SW480 (cell line): ENCODE measurements at regions not wholly inside any gene's neighbourhood (a gene's known extent, or its start where the extent isn't known, plus 50 kb on each side); places are given as distances from the start of the nearest gene placed in this dataset.

Source experiments
- DNase-seq: peaks from one replicate; pipeline ENCODE4 v3.0.0-alpha.2; 2016; ENCODE audit warnings: low spot score

- DNase-seq: no peak
Observed at GRCh38 chr15:80308002-80308401, 56.0 kb upstream of the CTXND1 start.

GRCh38 chr15:80309769-80310384 is 57.9 kb upstream of the CTXND1 start:
- DNase-seq: peak; percentile 36

GRCh38 chr15:80310776-80311175 is 58.8 kb upstream of the CTXND1 start:
- no peak for DNase-seq

GRCh38 chr15:80315289-80315987 is 63.4 kb upstream of the CTXND1 start:
- no peak for DNase-seq

- DNase-seq: peak; percentile 16
Observed at GRCh38 chr15:80317389-80318182, 65.6 kb upstream of the CTXND1 start.

GRCh38 chr15:80321853-80322252 is 69.8 kb upstream of the CTXND1 start:
- DNase-seq: no peak

- no peak for DNase-seq
Observed at GRCh38 chr15:80323285-80323684, 71.3 kb upstream of the CTXND1 start.

- no peak for DNase-seq
Observed at GRCh38 chr15:80324545-80325080, 72.6 kb upstream of the CTXND1 start.

- no peak for DNase-seq
Observed at GRCh38 chr15:80325206-80325605, 73.2 kb upstream of the CTXND1 start.

GRCh38 chr15:80326270-80326669 is 74.3 kb upstream of the CTXND1 start:
- DNase-seq: no peak

GRCh38 chr15:80328496-80328895 is 75.7 kb upstream of the ARNT2 start:
- no peak for DNase-seq

- no peak for DNase-seq
Observed at GRCh38 chr15:80331886-80332406, 72.2 kb upstream of the ARNT2 start.

- no peak for DNase-seq
Observed at GRCh38 chr15:80333261-80333660, 70.9 kb upstream of the ARNT2 start.

- no peak for DNase-seq
Observed at GRCh38 chr15:80334521-80334920, 69.7 kb upstream of the ARNT2 start.

GRCh38 chr15:80339601-80340000 is 64.6 kb upstream of the ARNT2 start:
- DNase-seq: no peak

GRCh38 chr15:80342148-80342547 is 62.0 kb upstream of the ARNT2 start:
- no peak for DNase-seq

- DNase-seq: no peak
Observed at GRCh38 chr15:80343554-80343992, 60.6 kb upstream of the ARNT2 start.

GRCh38 chr15:80350941-80351610 is 53.1 kb upstream of the ARNT2 start:
- DNase-seq: no peak
